K562 (cell line): ENCODE measurements at regions not wholly inside any gene's neighbourhood (a gene's known extent, or its start where the extent isn't known, plus 50 kb on each side); places are given as distances from the start of the nearest gene placed in this dataset.

Source experiments
- ATAC-seq: fragments of 200-7000 bp; cut with Tn5 transposase; 3 replicates; pipeline ENCODE4 v1.9.1; 2020; ENCODE audit warnings: moderate library complexity
- BruUV-seq: library from RNA; stranded (reverse); fragments of 400-500 nt; replicated peaks from 2 replicates; lab custom pipeline; 2021; lab: Mats Ljungman, UMichigan
- CTCF ChIA-PET: fragments of 300-600 bp; formaldehyde crosslinking; extraction: SDS; loops from one replicate; lab custom pipeline; 2021; ENCODE audit warnings: low intra/inter-chr PET ratio; lab: Yijun Ruan, JAX
- POLR2A ChIA-PET: fragments of 300-600, 350-650 bp; sonication (Branson Sonifier 250); formaldehyde crosslinking; extraction: SDS; loops from one replicate; lab custom pipeline; 2021; ENCODE audit warnings: antibody characterized with exemption, inconsistent platforms; lab: Yijun Ruan, JAX
- DNase-seq, 4 experiments: peaks; one replicate each; pipeline versions ENCODE4 v3.0.0 to v3.0.0-alpha.2; 2011 to 2018; ENCODE audit warnings: low spot score in 3 of 4, mixed read lengths in 3 of 4; ENCODE audit errors: extremely low read depth in 1 of 4
- FAIRE-seq: peaks from 2 replicates; lab custom pipeline; 2011; peaks lifted over from hg19 to GRCh38; lab: Jason Lieb, UNC
- H2AFZ ChIP-seq: 2 replicates; pipeline ENCODE4 v1.6.0; 2011; ENCODE audit warnings: low read depth, low read length, control low read depth, inconsistent platforms
- H3K27ac ChIP-seq: fragments of 200-600 bp; 3 replicates; pipeline ENCODE4 v1.8.0; 2011; ENCODE audit warnings: low read depth, mild to moderate bottlenecking, control low read depth, inconsistent platforms, low read length, moderate library complexity, mixed read lengths; ENCODE audit errors: extremely low read depth
- H3K27me3 ChIP-seq, 2 experiments: fragments of 300-600 bp in 1 of 2; 2 replicates in 1 of 2; 3 replicates in 1 of 2; pipeline versions ENCODE4 v1.6.0 to v1.8.0; 2011; ENCODE audit warnings: inconsistent platforms in 2 of 2, low read length in 2 of 2, mild to moderate bottlenecking in 1 of 2, mixed read lengths in 1 of 2, moderate library complexity in 1 of 2; ENCODE audit not compliant: control insufficient read depth in 2 of 2, insufficient read depth in 2 of 2
- H3K36me3 ChIP-seq: fragments of 300-600 bp; 3 replicates; pipeline ENCODE4 v1.8.0; 2011; ENCODE audit warnings: mild to moderate bottlenecking, low read length, inconsistent platforms; ENCODE audit not compliant: control insufficient read depth, insufficient read depth
- H3K4me1 ChIP-seq, 2 experiments: fragments of 200-600 bp in 1 of 2; replicated peaks in 1 of 2; 2 replicates in 1 of 2; 3 replicates in 1 of 2; pipeline versions ENCODE4 v1.5.1 to v1.8.0; 2011; ENCODE audit warnings: inconsistent platforms in 2 of 2, low read length in 2 of 2, mild to moderate bottlenecking in 1 of 2, mixed read lengths in 1 of 2, moderate library complexity in 1 of 2; ENCODE audit not compliant: control insufficient read depth in 2 of 2, insufficient read depth in 2 of 2
- H3K4me2 ChIP-seq: 2 replicates; pipeline ENCODE4 v1.6.1; 2011; ENCODE audit warnings: low read length, control low read depth, inconsistent platforms, mixed read lengths; ENCODE audit not compliant: insufficient read depth
- H3K4me3 ChIP-seq: fragments of 200-600 bp; sonication (generic), shearing (Covaris generic); 2 replicates; pipeline ENCODE4 v1.5.1; 2016; ENCODE audit warnings: control low read depth, inconsistent platforms
- H3K79me2 ChIP-seq: fragments of 200-600 bp; 3 replicates; pipeline ENCODE4 v1.8.0; 2011; ENCODE audit warnings: low read length, inconsistent platforms; ENCODE audit not compliant: control insufficient read depth, insufficient read depth
- H3K9ac ChIP-seq, 2 experiments: 2 replicates each; pipeline versions ENCODE4 v1.6.0 to v1.6.1; 2011; ENCODE audit warnings: low read depth in 2 of 2, low read length in 2 of 2, control low read depth in 1 of 2, inconsistent platforms in 1 of 2, mild to moderate bottlenecking in 1 of 2, mixed read lengths in 1 of 2; ENCODE audit not compliant: insufficient read depth in 1 of 2
- H3K9me1 ChIP-seq: one replicate; pipeline ENCODE4 v1.6.0; 2011; ENCODE audit warnings: inconsistent platforms, mild to moderate bottlenecking, low read length, moderate library complexity; ENCODE audit not compliant: control insufficient read depth, insufficient read depth
- H3K9me3 ChIP-seq: replicated peaks from 2 replicates; pipeline ENCODE4 v1.5.1; 2011; ENCODE audit warnings: low read depth, low read length, inconsistent platforms; ENCODE audit not compliant: control insufficient read depth, insufficient read depth
- H4K20me1 ChIP-seq: replicated peaks from 2 replicates; pipeline ENCODE4 v1.6.1; 2011; ENCODE audit warnings: low read length, inconsistent platforms, mixed read lengths; ENCODE audit not compliant: control insufficient read depth, insufficient read depth
- DNMT1 ChIP-seq: fragments of 450-650 bp; IDR thresholded peaks from 2 replicates; pipeline ENCODE4 v1.6.1; 2016; ENCODE audit warnings: antibody characterized with exemption, mild to moderate bottlenecking
- ELF1 ChIP-seq: fragments of 200-800 bp; sonication (Bioruptor generic); IDR thresholded peaks from 2 replicates; pipeline ENCODE4 v1.6.1; 2016; ENCODE audit warnings: missing genetic modification characterization, missing compliant biosample characterization
- ELF4 ChIP-seq: fragments of 450-650 bp; formaldehyde crosslinking; IDR thresholded peaks from 2 replicates; pipeline ENCODE4 v1.4.0; 2022; ENCODE audit warnings: missing genetic modification characterization
- FOSL1 ChIP-seq: fragments of 200-800 bp; sonication (Bioruptor generic); conservative IDR thresholded peaks from 2 replicates; pipeline ENCODE4 v1.6.1; 2016; ENCODE audit warnings: missing genetic modification characterization, missing compliant biosample characterization
- FOXK2 ChIP-seq, 2 experiments: fragments of 450-650 bp; IDR thresholded peaks in 1 of 2; conservative IDR thresholded peaks in 1 of 2; 2 replicates each; pipeline ENCODE4 v1.6.1; 2016; ENCODE audit warnings: low read depth in 2 of 2, mild to moderate bottlenecking in 1 of 2
- HDAC1 ChIP-seq, 2 experiments: fragments of 450-650 bp; IDR thresholded peaks; 2 replicates each; pipeline ENCODE4 v1.6.1; 2016 to 2017; ENCODE audit warnings: inconsistent platforms in 1 of 2, mild to moderate bottlenecking in 1 of 2, moderate library complexity in 1 of 2
- HLTF ChIP-seq: fragments of 450-650 bp; IDR thresholded peaks from 2 replicates; pipeline ENCODE4 v1.6.1; 2016
- NFE2 ChIP-seq: IDR thresholded peaks from 2 replicates; pipeline ENCODE4 v1.6.1; 2014; ENCODE audit warnings: antibody characterized with exemption, low read depth
- PHTF2 ChIP-seq: fragments of 250-450 bp; sonication (Bioruptor Pico); IDR thresholded peaks from 2 replicates; pipeline ENCODE4 v1.5.0; 2021; ENCODE audit warnings: mild to moderate bottlenecking
- RAD21 ChIP-seq, 2 experiments: fragments of 250-450 bp in 1 of 2; fragments of 450-650 bp in 1 of 2; sonication (Bioruptor Pico) in 1 of 2; formaldehyde crosslinking in 1 of 2; IDR thresholded peaks in 1 of 2; conservative IDR thresholded peaks in 1 of 2; 2 replicates each; pipeline versions ENCODE4 v1.4.0 to v1.8.0; 2020 to 2022; ENCODE audit warnings: mild to moderate bottlenecking in 2 of 2, moderate library complexity in 1 of 2
- RAD51 ChIP-seq: fragments of 450-650 bp; IDR thresholded peaks from 2 replicates; pipeline ENCODE4 v1.7.1; 2016; ENCODE audit warnings: low read depth, mild to moderate bottlenecking, borderline replicate concordance
- RB1 ChIP-seq: fragments of 450-650 bp; IDR thresholded peaks from 2 replicates; pipeline ENCODE4 v1.6.1; 2017; ENCODE audit warnings: low read depth, mild to moderate bottlenecking
- SMC3 ChIP-seq: conservative IDR thresholded peaks from 2 replicates; pipeline ENCODE4 v1.6.1; 2011; ENCODE audit warnings: low read depth, low read length, improper control_type of control experiment; ENCODE audit not compliant: insufficient read depth
- TAF7 ChIP-seq: fragments of 450-650 bp; IDR thresholded peaks from 2 replicates; pipeline ENCODE4 v1.6.1; 2016; ENCODE audit warnings: missing genetic modification characterization, missing compliant biosample characterization
- ZNF3 ChIP-seq: fragments of 250-450 bp; sonication (Bioruptor Pico); IDR thresholded peaks from 2 replicates; pipeline ENCODE4 v1.5.0; 2021; ENCODE audit warnings: mild to moderate bottlenecking, moderate library complexity
- ZNF740 ChIP-seq, 3 experiments: fragments of 200-800 bp in 1 of 3; sonication (Bioruptor generic) in 1 of 3; sonication (generic) in 1 of 3; formaldehyde crosslinking in 1 of 3; IDR thresholded peaks; 2 replicates each; pipeline versions ENCODE4 v1.6.1 to v1.8.0; 2016 to 2022; ENCODE audit warnings: mild to moderate bottlenecking in 2 of 3, missing compliant biosample characterization in 2 of 3, missing genetic modification characterization in 2 of 3, missing genetic modification reagents in 1 of 3
- WGBS: fragments of 100-300 bp; shearing (Covaris generic); methylation state at CpG from one replicate; pipeline ENCODE4 v1.1.6; 2016; ENCODE audit warnings: low coverage, mixed read lengths; ENCODE audit not compliant: insufficient coverage; ENCODE audit errors: missing lambda C conversion rate; 5-methylcytosine and 5-hydroxymethylcytosine counted together
- in situ Hi-C: fragments of 300-500 bp; cut with MboI; formaldehyde crosslinking; loops from 4 replicates; pipeline ENCODE4 v1.15.0; 2018; ENCODE audit warnings: inconsistent platforms, mixed read lengths
- intact Hi-C: fragments of 100-400 bp; cut with micrococcal nuclease; formaldehyde crosslinking; loops from 2 replicates; pipeline ENCODE4 v1.14.2; 2022

GRCh38 chr5:136639616-136640015 is 274.3 kb upstream of the TRPC7 start (continued):
- no peak for TF ChIP-seq ZNF740 (CRISPR knock-in tag; IDR thresholded peaks at IDR 0.05)
- no peak for TF ChIP-seq ZNF740 (tag; IDR thresholded peaks at IDR 0.05)
- no peak for TF ChIP-seq RB1
- TF ChIP-seq SMC3, result no peak
- TF ChIP-seq DNMT1, result no peak
- TF ChIP-seq HLTF, result no peak

GRCh38 chr5:136638084-136638483 is 272.7 kb upstream of the TRPC7 start:
- Histone ChIP-seq H3K79me2 (no peaks in the 10 kb centered on the region), H3K4me1 (no peaks in the 10 kb centered on the region), H3K27ac (no peak overlapping the region), H3K36me3 (no peaks in the 10 kb centered on the region), H3K9me1 (no peaks in the 10 kb centered on the region), H4K20me1 (no peaks in the 10 kb centered on the region; the same call in 1 of the 2 replicates), H3K4me2 (no peak overlapping the region), H3K27me3 (no peaks in the 10 kb centered on the region), H3K9me3 (no peaks in the 10 kb centered on the region), H3K4me3 (no peak overlapping the region), H3K9ac (no peak overlapping the region), H2AFZ (no peak overlapping the region)
- FAIRE-seq (no peak), DNase-seq (no peak), ATAC-seq (peak; percentile 51; the same call in 2 of the 3 replicates)
- in situ Hi-C loops (no loop called here), intact Hi-C loops (no loop called here)
- ChIA-PET POLR2A (no interaction called here), CTCF (no interaction called here)
- WGBS, result 13% methylated on average over 1 of the region's 1 CpG
- no TSS peak for BruUV-seq
- TF ChIP-seq ELF1 (tag), result no peak
- no peak for TF ChIP-seq ZNF3
- no peak for TF ChIP-seq FOXK2 (conservative IDR thresholded peaks at IDR 0.05 in 1 of 2, IDR thresholded peaks at IDR 0.05 in 1 of 2; ENCODE audit: low read depth in 2 of 2)
- no peak for TF ChIP-seq HDAC1 (IDR thresholded peaks at IDR 0.05)
- no peak for TF ChIP-seq TAF7 (tag)
- no peak for TF ChIP-seq FOSL1
- TF ChIP-seq NFE2, result no peak
- no peak for TF ChIP-seq PHTF2 (CRISPR knock-in tag)
- TF ChIP-seq RAD51, result no peak
- peak; percentile 33 to 52; a peak in 3 of 4 replicates for TF ChIP-seq RAD21 (CRISPR knock-in tag; conservative IDR thresholded peaks at IDR 0.05 in 1 of 2, IDR thresholded peaks at IDR 0.05 in 1 of 2)
- TF ChIP-seq ELF4 (CRISPR knock-in tag), result no peak
